T-helper 1 cell treated with Interleukin-12 subunit alpha and Interleukin-12 subunit beta and Interleukin-4 antibody, amounts not matched to agents 30 μg/mL and 1 μg/mL, for 36 hours (primary cell): ENCODE measurements at regions not wholly inside any gene's neighbourhood (a gene's known extent, or its start where the extent isn't known, plus 50 kb on each side); places are given as distances from the start of the nearest gene placed in this dataset.

ENCODE experiments used
- H3K27ac Mint-ChIP-seq: one replicate; pipeline ENCODE4 v1.8.0; 2021; ENCODE audit warnings: mild to moderate bottlenecking, mixed read lengths
- H3K27me3 Mint-ChIP-seq: one replicate; pipeline ENCODE4 v1.8.0; 2021; ENCODE audit warnings: low read depth, mixed read lengths
- H3K36me3 Mint-ChIP-seq: one replicate; pipeline ENCODE4 v1.8.0; 2021; ENCODE audit warnings: low read depth, mixed read lengths
- H3K4me1 Mint-ChIP-seq: one replicate; pipeline ENCODE4 v1.8.0; 2021; ENCODE audit warnings: low read depth, mixed read lengths
- H3K4me3 Mint-ChIP-seq: one replicate; pipeline ENCODE4 v1.8.0; 2021; ENCODE audit warnings: mild to moderate bottlenecking, moderate library complexity, mixed read lengths
- H3K9me3 Mint-ChIP-seq: one replicate; pipeline ENCODE4 v1.8.0; 2021; ENCODE audit warnings: mixed read lengths

DNA sequence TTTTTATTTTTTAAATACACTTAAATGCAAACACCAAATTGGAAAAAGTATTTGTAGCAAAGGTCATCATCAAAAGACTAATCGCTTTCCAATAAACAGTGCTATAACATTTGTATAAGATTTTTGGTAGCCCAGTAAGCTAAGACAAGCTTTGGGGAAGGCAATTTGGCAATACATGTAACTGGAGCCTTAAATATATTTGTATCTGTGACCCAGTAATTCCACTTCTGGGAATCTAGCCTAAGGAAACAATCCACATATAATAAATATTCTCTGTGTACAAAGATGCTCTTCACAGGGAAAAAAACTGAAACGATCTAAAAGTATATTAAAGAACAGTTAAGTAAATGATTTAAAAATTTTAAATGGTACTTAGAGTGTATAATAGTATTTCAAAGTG is 65.5 kb upstream of the TJP1 start:
- no peaks in the 10 kb centered on the region for H3K9me3 Mint-ChIP-seq
- no peaks in the 10 kb centered on the region for H3K36me3 Mint-ChIP-seq
- H3K27me3 Mint-ChIP-seq, result no peaks in the 10 kb centered on the region
- H3K27ac Mint-ChIP-seq, result no peak overlapping the region
- no peaks in the 10 kb centered on the region for H3K4me1 Mint-ChIP-seq
- H3K4me3 Mint-ChIP-seq, result no peak overlapping the region

DNA sequence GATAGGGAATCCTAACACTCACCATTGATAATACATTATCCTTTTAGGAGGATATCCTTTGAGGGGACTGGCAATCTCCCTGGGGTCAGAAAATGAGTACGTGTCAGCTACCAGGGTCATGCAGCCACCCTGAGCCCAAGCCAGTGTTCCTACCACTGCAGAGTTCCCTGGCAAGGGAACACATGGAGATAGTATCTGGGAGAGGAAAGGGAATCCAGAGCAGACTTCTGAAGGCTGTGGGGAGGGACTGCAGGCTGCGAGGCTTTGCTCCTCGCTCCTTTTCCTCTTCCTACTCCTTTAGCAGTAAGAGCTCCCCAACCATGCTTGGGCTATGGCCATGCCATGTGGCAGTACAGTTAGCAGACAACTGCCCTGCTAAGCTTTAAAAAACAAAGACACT is 62.9 kb upstream of the TJP1 start:
- H3K27me3 Mint-ChIP-seq, result no peaks in the 10 kb centered on the region
- no peaks in the 10 kb centered on the region for H3K36me3 Mint-ChIP-seq
- H3K4me1 Mint-ChIP-seq, result no peaks in the 10 kb centered on the region
- H3K9me3 Mint-ChIP-seq, result no peaks in the 10 kb centered on the region
- no peak overlapping the region for H3K27ac Mint-ChIP-seq
- no peak overlapping the region for H3K4me3 Mint-ChIP-seq

DNA sequence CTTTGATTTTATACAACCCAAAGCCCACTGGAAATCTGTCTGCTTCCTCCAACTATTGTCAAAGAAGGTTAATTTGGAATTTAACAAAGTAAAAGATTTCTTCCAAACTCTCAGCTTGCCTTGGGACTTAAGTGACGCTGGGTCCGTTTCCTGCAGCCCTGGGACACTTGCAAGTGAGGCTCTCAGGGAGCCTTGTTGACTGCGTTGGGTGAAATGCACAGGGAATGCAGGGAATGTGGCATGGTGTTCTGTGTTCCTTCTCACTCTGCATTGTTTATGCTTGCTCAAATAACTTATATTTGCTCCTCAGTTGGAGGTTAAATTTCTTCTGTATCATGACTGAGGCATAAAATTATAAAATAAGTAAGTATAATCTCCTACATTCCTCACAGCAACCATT is 60.9 kb upstream of the TJP1 start:
- H3K27me3 Mint-ChIP-seq, result no peaks in the 10 kb centered on the region
- no peak overlapping the region for H3K27ac Mint-ChIP-seq
- no peaks in the 10 kb centered on the region for H3K9me3 Mint-ChIP-seq
- no peak overlapping the region for H3K4me3 Mint-ChIP-seq
- H3K4me1 Mint-ChIP-seq, result no peaks in the 10 kb centered on the region
- no peaks in the 10 kb centered on the region for H3K36me3 Mint-ChIP-seq

DNA sequence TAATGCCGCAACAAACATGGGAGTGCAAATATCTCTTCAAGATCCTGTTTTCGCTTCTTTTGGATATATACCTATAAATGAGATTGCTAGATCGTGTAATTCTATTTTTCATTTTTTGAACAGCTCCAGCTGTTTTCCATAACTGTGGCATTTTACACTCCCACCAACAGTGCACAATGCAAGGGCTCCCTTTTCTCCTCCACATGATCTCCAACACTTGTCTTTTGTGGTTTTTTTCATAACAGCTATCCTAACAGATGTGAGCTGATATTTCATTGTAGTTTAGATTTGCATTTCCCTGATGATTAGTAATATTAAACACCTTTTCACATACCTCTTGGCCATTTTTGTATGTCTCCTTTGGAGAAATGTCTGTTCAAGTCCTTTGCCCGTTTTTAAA is 58.6 kb upstream of the TJP1 start:
- Mint-ChIP-seq H3K4me1 (no peaks in the 10 kb centered on the region), H3K4me3 (no peak overlapping the region)

DNA sequence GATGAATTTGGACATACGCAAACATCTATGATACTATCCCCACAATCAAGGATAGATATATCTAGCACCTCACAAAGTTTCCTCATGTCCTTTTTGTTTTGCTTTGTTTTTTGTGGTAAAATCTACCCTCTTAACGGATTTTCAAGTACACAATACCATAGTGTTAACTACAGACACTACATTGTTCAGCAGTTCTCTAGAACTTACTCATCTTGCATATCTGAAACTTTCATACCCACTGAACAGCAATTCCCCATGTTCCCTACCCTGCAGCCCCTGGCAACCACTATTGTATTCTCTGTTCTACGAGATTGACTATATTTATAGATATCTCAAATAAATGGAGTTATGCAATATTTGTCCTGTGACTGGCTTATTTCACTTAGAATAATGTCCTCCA is 58.1 kb upstream of the TJP1 start:
- H3K9me3 Mint-ChIP-seq, result no peaks in the 10 kb centered on the region
- H3K27ac Mint-ChIP-seq, result no peak overlapping the region
- no peaks in the 10 kb centered on the region for H3K36me3 Mint-ChIP-seq
- no peak overlapping the region for H3K4me3 Mint-ChIP-seq
- H3K27me3 Mint-ChIP-seq, result no peaks in the 10 kb centered on the region
- H3K4me1 Mint-ChIP-seq, result no peaks in the 10 kb centered on the region

More for the DNA sequence above, 58.6 kb upstream of the TJP1 start:
- no peaks in the 10 kb centered on the region for H3K27me3 Mint-ChIP-seq
- H3K36me3 Mint-ChIP-seq, result no peaks in the 10 kb centered on the region
- H3K9me3 Mint-ChIP-seq, result no peaks in the 10 kb centered on the region
- no peak overlapping the region for H3K27ac Mint-ChIP-seq

DNA sequence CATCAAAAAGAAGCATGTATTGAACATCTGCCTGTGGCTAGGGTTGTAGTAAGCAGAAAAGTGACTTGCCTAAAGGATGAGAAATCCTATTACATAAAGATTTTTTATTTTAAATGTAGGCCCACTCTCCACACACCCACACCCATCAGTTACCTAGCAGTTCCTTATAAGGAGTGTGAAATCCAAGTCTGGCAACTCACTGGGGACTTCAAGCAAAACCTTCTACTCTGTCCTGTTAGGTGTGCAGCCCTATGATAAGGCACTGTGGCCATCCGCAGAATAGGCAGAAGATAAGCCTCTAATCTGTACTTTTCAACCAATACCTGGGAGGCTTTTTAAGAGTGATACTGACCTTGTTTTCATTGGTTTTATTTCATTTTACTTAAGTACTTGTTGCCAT is 52.7 kb upstream of the TJP1 start:
- no peaks in the 10 kb centered on the region for H3K36me3 Mint-ChIP-seq
- no peaks in the 10 kb centered on the region for H3K9me3 Mint-ChIP-seq
- no peaks in the 10 kb centered on the region for H3K4me1 Mint-ChIP-seq
- H3K27ac Mint-ChIP-seq, result no peak overlapping the region
- peaks cover 4% of the 10 kb centered on the region for H3K27me3 Mint-ChIP-seq
- no peak overlapping the region for H3K4me3 Mint-ChIP-seq

DNA sequence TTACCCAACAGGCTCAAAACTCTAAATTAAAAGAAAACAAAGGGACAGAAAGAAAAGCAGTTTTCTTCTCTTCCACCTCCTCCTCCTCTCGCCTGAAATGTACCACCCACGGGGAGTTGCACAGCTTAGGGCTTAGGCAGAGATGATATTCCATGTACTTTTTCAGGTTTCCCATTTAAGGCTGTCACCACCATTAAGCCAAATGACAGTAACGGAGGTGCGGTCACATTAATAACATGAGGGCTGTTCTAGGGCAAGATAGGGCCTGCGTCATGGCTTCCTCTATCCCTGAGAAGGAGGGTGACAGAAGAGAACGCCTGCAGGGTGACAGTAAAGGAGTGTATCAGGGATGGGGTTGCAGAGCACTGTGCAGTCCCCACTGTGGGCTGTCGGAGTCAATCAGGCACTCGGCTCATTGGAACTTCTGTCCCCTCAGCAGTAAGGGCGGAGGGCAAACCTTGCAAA is 51.7 kb upstream of the TJP1 start:
- Mint-ChIP-seq H3K36me3 (no peaks in the 10 kb centered on the region), H3K27ac (no peak overlapping the region), H3K9me3 (no peaks in the 10 kb centered on the region), H3K4me3 (no peak overlapping the region), H3K27me3 (peaks cover 4% of the 10 kb centered on the region), H3K4me1 (no peaks in the 10 kb centered on the region)

DNA sequence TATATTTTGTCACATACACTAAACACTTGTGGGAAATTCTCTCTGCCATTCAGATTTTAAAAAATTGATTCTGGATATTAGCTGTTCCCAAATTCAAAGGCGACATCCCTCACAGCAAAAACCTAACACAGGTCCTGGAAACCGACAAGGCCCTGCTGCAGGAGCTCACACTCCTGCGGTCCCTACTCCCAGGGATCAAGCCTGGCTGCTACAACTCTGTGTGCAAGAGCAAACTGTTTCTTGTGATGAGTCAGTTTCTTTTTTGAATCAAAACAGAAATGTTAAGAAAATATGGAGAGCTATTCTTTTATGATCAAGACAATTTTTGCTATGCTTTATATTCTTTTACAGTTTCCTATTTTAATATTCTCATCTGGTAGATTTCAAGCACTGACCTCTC is 51.0 kb upstream of the TJP1 start:
- H3K4me1 Mint-ChIP-seq, result no peaks in the 10 kb centered on the region
- peaks cover 4% of the 10 kb centered on the region for H3K27me3 Mint-ChIP-seq
- no peak overlapping the region for H3K27ac Mint-ChIP-seq
- no peak overlapping the region for H3K4me3 Mint-ChIP-seq
- no peaks in the 10 kb centered on the region for H3K36me3 Mint-ChIP-seq
- H3K9me3 Mint-ChIP-seq, result no peaks in the 10 kb centered on the region

DNA sequence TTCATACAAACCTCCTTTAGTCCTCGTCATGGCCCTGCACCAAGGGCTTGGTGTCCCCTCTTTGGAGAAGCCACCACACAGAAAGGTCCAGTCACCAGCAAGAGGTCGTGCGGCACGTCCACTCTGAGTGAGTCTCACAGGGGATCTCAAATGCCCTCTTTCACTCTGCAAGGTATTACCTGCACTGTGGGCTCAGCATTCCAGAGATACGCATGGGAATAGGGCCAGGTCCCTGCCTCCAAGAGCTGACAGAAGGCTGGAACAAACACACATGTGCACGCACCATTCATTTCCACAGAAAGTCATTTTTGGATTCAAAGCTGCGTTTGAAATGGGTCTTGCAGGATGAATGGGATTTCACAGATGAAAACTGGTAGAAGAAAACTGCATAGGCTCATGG is 50.4 kb upstream of the TJP1 start:
- peaks cover 4% of the 10 kb centered on the region for H3K27me3 Mint-ChIP-seq
- H3K36me3 Mint-ChIP-seq, result no peaks in the 10 kb centered on the region
- no peak overlapping the region for H3K4me3 Mint-ChIP-seq
- no peaks in the 10 kb centered on the region for H3K9me3 Mint-ChIP-seq
- no peaks in the 10 kb centered on the region for H3K4me1 Mint-ChIP-seq
- H3K27ac Mint-ChIP-seq, result no peak overlapping the region
